Sigmoid colon (tissue), 4 donors: ENCODE measurements at regions not wholly inside any gene's neighbourhood (a gene's known extent, or its start where the extent isn't known, plus 50 kb on each side); places are given as distances from the start of the nearest gene placed in this dataset.

Experiments used
- EP300 ChIP-seq, 4 donors: sonication (generic); formaldehyde crosslinking; IDR thresholded peaks; one replicate each; pipeline ENCODE4 v1.6.1; 2017; ENCODE audit warnings: antibody characterized with exemption in 4 of 4
- TF ChIP-seq, protein P1 (sequence below), 4 experiments: fragments of 450-650 bp in 3 of 4; fragments of 200-600 bp in 1 of 4; IDR thresholded peaks; one replicate each; pipeline ENCODE4 v1.5.1; 2016 to 2019; ENCODE audit warnings: antibody characterized with exemption in 4 of 4, mild to moderate bottlenecking in 3 of 4, moderate library complexity in 2 of 4

DNA sequence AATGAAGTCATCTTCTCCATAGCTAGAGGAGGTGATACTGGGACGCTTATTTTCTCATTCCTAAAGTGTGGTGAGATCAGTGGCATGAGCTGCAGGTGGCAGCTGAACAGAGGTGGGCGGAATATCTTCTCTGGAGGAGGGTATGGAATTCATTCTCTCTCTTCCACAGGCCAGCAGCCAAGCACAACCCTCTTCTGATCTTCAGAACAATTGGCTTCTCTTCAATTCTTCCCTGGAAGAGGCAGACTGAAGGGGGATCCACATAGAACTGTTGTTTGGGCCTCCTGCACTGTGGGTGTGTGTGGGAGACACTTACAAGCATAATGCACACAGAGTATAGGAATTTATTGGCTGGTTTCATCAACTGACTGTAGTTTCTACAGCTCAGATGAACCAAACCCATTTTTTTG, 180.4 kb upstream of the RASGEF1B start:
- TF ChIP-seq, protein P1, sequence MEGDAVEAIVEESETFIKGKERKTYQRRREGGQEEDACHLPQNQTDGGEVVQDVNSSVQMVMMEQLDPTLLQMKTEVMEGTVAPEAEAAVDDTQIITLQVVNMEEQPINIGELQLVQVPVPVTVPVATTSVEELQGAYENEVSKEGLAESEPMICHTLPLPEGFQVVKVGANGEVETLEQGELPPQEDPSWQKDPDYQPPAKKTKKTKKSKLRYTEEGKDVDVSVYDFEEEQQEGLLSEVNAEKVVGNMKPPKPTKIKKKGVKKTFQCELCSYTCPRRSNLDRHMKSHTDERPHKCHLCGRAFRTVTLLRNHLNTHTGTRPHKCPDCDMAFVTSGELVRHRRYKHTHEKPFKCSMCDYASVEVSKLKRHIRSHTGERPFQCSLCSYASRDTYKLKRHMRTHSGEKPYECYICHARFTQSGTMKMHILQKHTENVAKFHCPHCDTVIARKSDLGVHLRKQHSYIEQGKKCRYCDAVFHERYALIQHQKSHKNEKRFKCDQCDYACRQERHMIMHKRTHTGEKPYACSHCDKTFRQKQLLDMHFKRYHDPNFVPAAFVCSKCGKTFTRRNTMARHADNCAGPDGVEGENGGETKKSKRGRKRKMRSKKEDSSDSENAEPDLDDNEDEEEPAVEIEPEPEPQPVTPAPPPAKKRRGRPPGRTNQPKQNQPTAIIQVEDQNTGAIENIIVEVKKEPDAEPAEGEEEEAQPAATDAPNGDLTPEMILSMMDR (IDR thresholded peaks at IDR 0.05), result no peak
- no peak for TF ChIP-seq EP300 (IDR thresholded peaks at IDR 0.05)
